ENCODE measurements at regions not wholly inside any gene's neighbourhood (a gene's known extent, or its start where the extent isn't known, plus 50 kb on each side); places are given as distances from the start of the nearest gene placed in this dataset.

- Mint-ChIP-seq H3K27ac (ENCODE audit: unreplicated experiment) (no peak overlapping the region), H3K4me1 (ENCODE audit: low read depth, unreplicated experiment) (peaks cover 2% of the 10 kb centered on the region), H3K27me3 (ENCODE audit: unreplicated experiment) (no peaks in the 10 kb centered on the region), H3K9me3 (ENCODE audit: unreplicated experiment) (no peaks in the 10 kb centered on the region), H3K4me3 (ENCODE audit: unreplicated experiment) (no peak overlapping the region), H3K36me3 (ENCODE audit: unreplicated experiment) (no peaks in the 10 kb centered on the region)
- no peak for TF ChIP-seq CTCF (IDR thresholded peaks at IDR 0.05; ENCODE audit: partially characterized antibody, unreplicated experiment)
- DNase-seq = no peak
Measured at GRCh38 chr16:51305337-51305736, 154.3 kb upstream of the SALL1 start.

GRCh38 chr16:51302042-51302441 is 151.0 kb upstream of the SALL1 start:
- Mint-ChIP-seq H3K4me1 (ENCODE audit: low read depth, unreplicated experiment) (peaks cover under 1% of the 10 kb centered on the region), H3K36me3 (ENCODE audit: unreplicated experiment) (no peaks in the 10 kb centered on the region), H3K27ac (ENCODE audit: unreplicated experiment) (no peak overlapping the region), H3K9me3 (ENCODE audit: unreplicated experiment) (no peaks in the 10 kb centered on the region), H3K27me3 (ENCODE audit: unreplicated experiment) (peaks cover 2% of the 10 kb centered on the region), H3K4me3 (ENCODE audit: unreplicated experiment) (no peak overlapping the region)
- DNase-seq = no peak
- TF ChIP-seq CTCF (IDR thresholded peaks at IDR 0.05; ENCODE audit: partially characterized antibody, unreplicated experiment) = no peak

GRCh38 chr16:51298800-51299199 is 147.7 kb upstream of the SALL1 start:
- peaks cover 2% of the 10 kb centered on the region for H3K27me3 Mint-ChIP-seq (ENCODE audit: unreplicated experiment)
- no peak overlapping the region for H3K27ac Mint-ChIP-seq (ENCODE audit: unreplicated experiment)
- TF ChIP-seq CTCF (IDR thresholded peaks at IDR 0.05; ENCODE audit: partially characterized antibody, unreplicated experiment) = no peak
- no peaks in the 10 kb centered on the region for H3K36me3 Mint-ChIP-seq (ENCODE audit: unreplicated experiment)
- H3K9me3 Mint-ChIP-seq (ENCODE audit: unreplicated experiment) = peaks cover 1% of the 10 kb centered on the region
- H3K4me3 Mint-ChIP-seq (ENCODE audit: unreplicated experiment) = no peak overlapping the region
- no peaks in the 10 kb centered on the region for H3K4me1 Mint-ChIP-seq (ENCODE audit: low read depth, unreplicated experiment)
- DNase-seq = no peak

GRCh38 chr16:51290442-51291285 is 139.6 kb upstream of the SALL1 start:
- Mint-ChIP-seq H3K27me3 (ENCODE audit: unreplicated experiment) (peaks cover 2% of the 10 kb centered on the region), H3K36me3 (ENCODE audit: unreplicated experiment) (no peaks in the 10 kb centered on the region), H3K27ac (ENCODE audit: unreplicated experiment) (no peak overlapping the region), H3K4me3 (ENCODE audit: unreplicated experiment) (no peak overlapping the region), H3K4me1 (ENCODE audit: low read depth, unreplicated experiment) (peaks cover 2% of the 10 kb centered on the region), H3K9me3 (ENCODE audit: unreplicated experiment) (peaks cover 1% of the 10 kb centered on the region)
- no peak for DNase-seq
- no peak for TF ChIP-seq CTCF (IDR thresholded peaks at IDR 0.05; ENCODE audit: partially characterized antibody, unreplicated experiment)

GRCh38 chr16:51289336-51289735 is 138.3 kb upstream of the SALL1 start:
- H3K4me1 Mint-ChIP-seq (ENCODE audit: low read depth, unreplicated experiment) = peaks cover 2% of the 10 kb centered on the region
- no peak overlapping the region for H3K4me3 Mint-ChIP-seq (ENCODE audit: unreplicated experiment)
- no peaks in the 10 kb centered on the region for H3K9me3 Mint-ChIP-seq (ENCODE audit: unreplicated experiment)
- H3K27me3 Mint-ChIP-seq (ENCODE audit: unreplicated experiment) = peaks cover 2% of the 10 kb centered on the region
- no peak for DNase-seq
- H3K27ac Mint-ChIP-seq (ENCODE audit: unreplicated experiment) = no peak overlapping the region
- no peak for TF ChIP-seq CTCF (IDR thresholded peaks at IDR 0.05; ENCODE audit: partially characterized antibody, unreplicated experiment)
- H3K36me3 Mint-ChIP-seq (ENCODE audit: unreplicated experiment) = no peaks in the 10 kb centered on the region

All from glutamatergic neuron (in vitro differentiated cells).